Motor neuron (in vitro differentiated cells): ENCODE measurements at regions not wholly inside any gene's neighbourhood (a gene's known extent, or its start where the extent isn't known, plus 50 kb on each side); places are given as distances from the start of the nearest gene placed in this dataset.

ENCODE experiments used
- ATAC-seq, 8 experiments: fragments of 200-7000 bp; cut with Tn5 transposase; replicated peaks in 6 of 8; 2 replicates each; pipeline ENCODE4 v1.8.0; 2021; ENCODE audit warnings: mild to moderate bottlenecking in 8 of 8, moderate library complexity in 8 of 8
- H3K27ac ChIP-seq, 2 donors: fragments of 250-450 bp; sonication (Bioruptor Pico); 2 replicates each; pipeline ENCODE4 v1.9.0; 2021; ENCODE audit warnings: antibody characterized with exemption in 2 of 2, mild to moderate bottlenecking in 2 of 2, moderate library complexity in 1 of 2
- H3K4me1 ChIP-seq, 2 donors: fragments of 250-450 bp; sonication (Bioruptor Pico); replicated peaks in 1 of 2; 2 replicates each; pipeline ENCODE4 v1.6.1; 2021; ENCODE audit warnings: antibody characterized with exemption in 2 of 2, mild to moderate bottlenecking in 2 of 2, moderate library complexity in 1 of 2
- H3K4me3 ChIP-seq, 5 donors: fragments of 250-450 bp; sonication (Bioruptor Pico); 2 replicates each; pipeline ENCODE4 v1.9.0; 2021; ENCODE audit warnings: antibody characterized with exemption in 5 of 5, mild to moderate bottlenecking in 5 of 5, moderate library complexity in 4 of 5
- WGBS, 10 experiments: fragments of 450-650 bp; shearing (Covaris generic); methylation state at CpG; one replicate each; pipeline ENCODE4 v1.0.0; 2022; 5-methylcytosine and 5-hydroxymethylcytosine counted together
- in situ Hi-C, 9 experiments: fragments of 400-800 bp; cut with MboI; loops; one replicate each; pipeline ENCODE4 v1.15.0; 2021; ENCODE audit warnings: low sequenced_read_pairs in 9 of 9, low pct_unique_long_range_greater_than_20kb in 2 of 9; ENCODE audit not compliant: unreplicated experiment in 9 of 9

DNA sequence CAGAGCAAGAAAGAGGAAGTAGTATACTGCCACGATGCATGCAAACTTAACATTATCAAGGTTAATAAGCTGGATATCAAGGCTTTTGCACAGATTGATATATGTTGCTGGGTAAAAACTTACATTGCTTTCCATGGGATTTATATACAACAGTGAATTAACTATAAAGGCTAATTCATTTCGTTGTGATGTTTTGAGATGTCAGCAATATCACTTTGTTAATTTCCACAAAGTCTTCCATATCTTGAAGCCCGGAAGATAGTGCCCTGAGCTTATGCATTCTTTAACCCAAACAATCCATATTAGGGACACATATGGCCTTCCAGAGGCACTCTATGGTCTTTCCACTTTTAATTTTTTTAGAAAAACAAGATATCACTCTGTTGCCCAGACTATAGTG lies 603.5 kb downstream of the MAFB start:
- no peak overlapping the region for H3K27ac ChIP-seq
- ATAC-seq = no peak
- no peaks in the 10 kb centered on the region for H3K4me1 ChIP-seq
- H3K4me3 ChIP-seq = no peak overlapping the region
- 0 to 100% (median 74%) methylated on average over 1 to 3 of the region's 3 CpGs; no CpG with 5 or more reads in 2 of the 10 experiments for WGBS, 10 experiments
- in situ Hi-C loops = no loop called here

DNA sequence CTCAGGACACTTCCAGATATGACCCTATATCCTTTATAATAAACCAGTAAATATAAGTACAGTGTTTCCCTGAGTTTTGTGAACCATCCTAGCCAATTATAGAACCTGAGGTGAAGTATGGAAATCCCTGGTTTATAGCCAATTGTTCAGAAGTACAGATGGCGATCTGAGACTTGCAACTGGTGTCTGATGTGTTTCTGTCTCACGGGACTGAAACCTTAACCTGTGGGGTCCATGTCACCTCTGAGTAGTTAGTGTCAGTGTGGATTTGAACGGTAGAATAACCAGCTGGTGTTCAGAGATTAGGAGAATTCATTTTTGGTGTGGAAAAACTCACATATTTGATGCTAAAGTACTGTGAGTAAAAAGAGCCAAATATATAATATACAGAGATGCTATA lies 606.6 kb downstream of the MAFB start:
- H3K4me1 ChIP-seq = no peaks in the 10 kb centered on the region
- WGBS, 10 experiments = 0 to 100% (median 54%) methylated on average over 1 to 3 of the region's 3 CpGs; no CpG with 5 or more reads in 4 of the 10 experiments
- H3K4me3 ChIP-seq = no peak overlapping the region
- no peak for ATAC-seq
- in situ Hi-C loops = no loop called here
- H3K27ac ChIP-seq = no peak overlapping the region

DNA sequence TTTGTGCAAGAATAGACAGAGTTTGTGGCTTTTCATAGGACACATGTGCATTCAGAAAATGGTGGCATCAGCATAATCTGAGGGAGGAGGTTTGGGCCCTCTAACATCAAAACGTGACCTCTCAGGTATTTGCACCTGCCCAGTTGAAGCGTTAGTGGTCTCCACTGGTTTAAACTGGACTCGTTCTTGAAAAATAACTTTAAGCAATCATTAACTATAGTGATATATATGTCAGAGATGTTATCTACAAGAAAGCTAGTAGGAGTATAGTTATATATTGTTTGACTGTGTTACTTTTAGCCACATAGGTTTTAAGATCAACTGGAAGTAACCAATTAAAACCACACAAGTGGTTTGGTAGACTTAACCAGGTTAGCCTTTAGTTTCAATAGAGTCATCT lies 607.4 kb downstream of the MAFB start:
- 0 to 100% (median 53%) methylated on average over 1 to 3 of the region's 3 CpGs; no CpG with 5 or more reads in 2 of the 10 experiments for WGBS, 10 experiments
- no peak overlapping the region for H3K27ac ChIP-seq
- in situ Hi-C loops = no loop called here
- ATAC-seq = no peak
- no peaks in the 10 kb centered on the region for H3K4me1 ChIP-seq
- no peak overlapping the region for H3K4me3 ChIP-seq

DNA sequence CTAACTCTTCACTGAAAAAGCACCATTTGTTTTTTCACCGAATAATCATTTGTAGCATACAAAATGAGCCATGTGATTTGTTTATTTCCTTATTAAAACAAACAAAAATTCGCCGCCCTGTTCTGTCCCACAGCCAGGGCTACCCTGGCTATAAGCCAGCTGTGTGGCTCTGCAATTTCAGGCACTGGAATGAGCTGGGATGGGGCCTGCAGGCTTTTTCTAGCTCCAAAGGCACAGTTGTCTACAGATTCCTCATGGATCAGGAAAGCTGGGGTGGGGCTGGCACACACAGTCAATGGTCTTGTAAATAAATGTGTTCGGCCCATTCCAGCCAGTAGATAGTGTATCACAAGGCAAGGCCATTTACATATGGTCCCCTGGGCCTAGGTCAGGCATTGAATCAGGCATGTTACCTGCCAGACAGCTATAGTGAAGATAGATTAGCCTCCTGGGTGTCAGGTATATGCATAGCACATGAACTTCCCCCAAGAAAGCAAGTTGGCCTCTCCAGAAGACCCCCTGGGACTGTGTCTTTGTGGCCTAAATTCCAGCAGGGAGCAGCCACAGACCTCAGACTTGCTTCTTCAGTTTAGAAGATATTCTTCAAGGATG lies 608.9 kb downstream of the MAFB start:
- 0 to 81% (median 62%) methylated on average over 1 to 4 of the region's 4 CpGs; no CpG with 5 or more reads in 1 of the 10 experiments for WGBS, 10 experiments
- in situ Hi-C loops = no loop called here
- no peak overlapping the region for H3K27ac ChIP-seq
- H3K4me3 ChIP-seq = no peak overlapping the region
- no peaks in the 10 kb centered on the region for H3K4me1 ChIP-seq
- ATAC-seq = peak in 2 of 8 experiments; percentile 51 to 64

DNA sequence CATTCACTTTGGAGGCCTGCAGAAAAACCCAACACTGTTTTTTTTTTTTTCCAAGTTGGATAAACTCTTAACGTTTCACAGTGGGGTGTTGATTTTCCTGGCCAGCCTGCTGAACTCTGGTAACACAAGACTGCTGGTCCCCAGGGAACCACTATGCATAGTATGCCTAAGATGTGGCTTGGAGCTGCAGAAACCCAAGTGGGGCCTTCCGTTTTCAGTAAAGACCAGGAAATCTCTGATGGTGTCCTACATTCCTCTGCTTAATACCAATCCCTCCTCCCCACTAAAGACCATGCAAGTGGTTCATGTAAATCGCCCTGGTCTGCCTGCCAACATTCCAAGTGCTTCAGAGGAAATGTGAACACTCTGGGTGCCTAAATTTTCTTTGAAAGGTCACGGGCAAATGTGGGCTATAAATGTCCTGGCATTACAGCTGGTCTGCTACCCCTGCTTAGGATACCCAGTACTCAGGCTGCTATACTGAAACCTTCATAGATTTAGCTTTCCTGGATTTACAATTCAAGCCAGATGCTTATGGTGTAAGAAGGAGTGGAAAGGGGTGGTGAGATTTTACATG lies 615.4 kb downstream of the MAFB start:
- in situ Hi-C loops = no loop called here
- H3K27ac ChIP-seq = no peak overlapping the region
- 0 to 50% (median 13%) methylated on average over 1 to 4 of the region's 4 CpGs; no CpG with 5 or more reads in 5 of the 10 experiments for WGBS, 10 experiments
- H3K4me1 ChIP-seq = no peaks in the 10 kb centered on the region
- H3K4me3 ChIP-seq = no peak overlapping the region
- peak in 3 of 8 experiments; percentile 46 to 93 (median 49) for ATAC-seq

DNA sequence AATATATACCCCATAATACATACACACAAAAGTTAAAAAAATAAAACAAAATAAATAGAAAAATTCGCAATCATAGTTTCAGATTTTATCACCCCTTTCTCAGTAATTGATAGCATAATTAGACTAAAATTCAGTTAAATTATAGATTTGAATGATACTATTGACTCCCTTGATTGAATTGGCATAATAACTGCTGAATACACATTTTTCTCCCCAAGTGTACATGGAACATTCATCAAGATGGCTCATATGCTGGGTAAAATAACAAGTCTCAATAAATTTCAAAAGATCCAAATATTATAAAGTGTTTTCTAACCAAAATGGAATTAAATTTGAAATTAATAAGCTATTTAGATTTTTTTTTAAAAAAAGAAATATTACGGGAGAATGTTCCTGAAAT lies 616.1 kb downstream of the MAFB start:
- Histone ChIP-seq H3K4me3 (no peak overlapping the region), H3K27ac (no peak overlapping the region), H3K4me1 (no peaks in the 10 kb centered on the region)
- no peak for ATAC-seq
- WGBS, 10 experiments = 44 to 100% (median 87%) methylated on average over 1 to 2 of the region's 2 CpGs
- in situ Hi-C loops = no loop called here

DNA sequence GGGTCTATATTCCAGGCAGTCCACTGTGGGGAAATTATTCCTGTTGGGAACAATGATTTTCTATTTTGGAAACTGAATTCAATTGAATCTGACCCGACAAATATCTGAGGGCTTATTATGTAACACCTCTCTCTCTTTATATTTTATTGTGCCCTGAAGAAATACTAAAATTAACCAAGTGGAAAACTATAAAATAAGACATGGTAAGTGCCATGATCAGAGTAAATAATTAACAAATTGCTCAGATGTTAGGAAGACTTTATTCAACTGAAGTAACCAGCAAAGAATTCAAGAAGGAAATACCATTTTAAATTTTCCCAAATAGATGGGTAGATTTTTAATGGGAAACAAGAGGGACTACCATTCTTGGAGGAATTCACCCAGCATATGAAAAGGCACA lies 632.9 kb downstream of the MAFB start:
- Histone ChIP-seq H3K27ac (no peak overlapping the region), H3K4me1 (no peaks in the 10 kb centered on the region), H3K4me3 (no peak overlapping the region)
- no peak for ATAC-seq
- in situ Hi-C loops = no loop called here
- 0 to 100% (median 38%) methylated on average over 1 of the region's 1 CpG; no CpG with 5 or more reads in 3 of the 10 experiments for WGBS, 10 experiments

DNA sequence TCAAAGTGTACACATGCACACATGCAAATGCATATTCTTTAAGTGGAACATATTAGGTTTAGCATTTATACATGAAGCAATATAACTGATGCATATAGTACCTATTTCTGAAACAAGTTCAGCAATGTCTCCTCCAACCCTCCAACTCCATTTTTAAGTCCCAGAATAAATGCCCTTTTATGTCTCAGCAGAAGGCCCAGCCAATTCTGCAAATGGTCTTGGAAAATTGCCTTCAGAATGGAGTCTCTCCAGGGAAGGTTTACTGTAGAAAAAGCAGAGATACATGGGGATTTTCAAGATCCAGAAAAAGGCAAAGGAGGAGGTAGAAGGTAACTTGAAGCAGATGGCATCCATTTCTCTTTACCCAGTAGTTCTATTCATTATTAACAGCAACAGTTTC lies 633.3 kb downstream of the MAFB start:
- H3K27ac ChIP-seq = no peak overlapping the region
- no peaks in the 10 kb centered on the region for H3K4me1 ChIP-seq
- H3K4me3 ChIP-seq = no peak overlapping the region
- in situ Hi-C loops = no loop called here
- peak in 1 of 8 experiments; percentile 22 for ATAC-seq

DNA sequence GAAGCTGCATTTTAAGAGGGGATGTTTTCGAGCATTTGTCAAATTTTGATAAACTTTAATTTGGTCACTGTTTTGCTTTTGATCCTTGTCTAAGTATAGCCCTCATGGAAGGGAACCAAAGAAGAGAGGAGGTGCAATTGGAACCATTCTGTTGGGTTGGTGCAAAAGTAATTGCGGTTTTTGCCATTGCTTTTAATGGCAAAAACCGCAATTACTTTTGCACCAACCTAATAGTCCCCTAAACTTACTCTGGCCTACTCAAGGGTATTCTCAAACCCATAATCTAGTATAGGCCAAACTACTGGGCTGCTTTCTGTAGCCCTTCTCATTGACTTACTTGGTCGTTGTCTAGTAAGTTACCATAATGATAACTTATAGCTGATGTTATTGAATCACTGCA lies 634.7 kb downstream of the MAFB start:
- 29 to 90% (median 62%) methylated on average over 2 to 4 of the region's 4 CpGs for WGBS, 10 experiments
- ATAC-seq = no peak
- no peak overlapping the region for H3K4me3 ChIP-seq
- H3K27ac ChIP-seq = no peak overlapping the region
- in situ Hi-C loops = no loop called here
- H3K4me1 ChIP-seq = no peaks in the 10 kb centered on the region

DNA sequence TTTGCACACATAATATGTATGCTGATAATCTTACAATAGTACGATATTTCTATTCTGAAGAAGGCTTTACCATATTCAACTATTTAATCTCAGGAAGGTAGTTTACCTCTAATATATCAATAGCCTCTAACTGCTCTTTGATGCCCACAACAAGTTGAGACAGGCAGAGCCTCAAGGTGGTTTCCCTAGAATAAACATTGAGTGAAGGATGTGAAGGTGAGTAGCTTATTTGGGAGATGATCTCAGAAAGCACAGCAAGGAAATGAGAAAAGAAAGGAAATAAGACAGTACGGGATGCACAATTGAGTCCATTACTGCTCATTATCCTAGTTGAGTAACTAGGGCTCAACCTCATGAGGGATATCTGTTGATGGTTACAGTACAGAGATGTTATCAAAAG lies 638.4 kb downstream of the MAFB start:
- no peaks in the 10 kb centered on the region for H3K4me1 ChIP-seq
- H3K4me3 ChIP-seq = no peak overlapping the region
- no peak for ATAC-seq
- H3K27ac ChIP-seq = no peak overlapping the region
- WGBS, 10 experiments = 0 to 100% (median 87%) methylated on average over 1 to 2 of the region's 2 CpGs; no CpG with 5 or more reads in 1 of the 10 experiments
- in situ Hi-C loops = no loop called here

DNA sequence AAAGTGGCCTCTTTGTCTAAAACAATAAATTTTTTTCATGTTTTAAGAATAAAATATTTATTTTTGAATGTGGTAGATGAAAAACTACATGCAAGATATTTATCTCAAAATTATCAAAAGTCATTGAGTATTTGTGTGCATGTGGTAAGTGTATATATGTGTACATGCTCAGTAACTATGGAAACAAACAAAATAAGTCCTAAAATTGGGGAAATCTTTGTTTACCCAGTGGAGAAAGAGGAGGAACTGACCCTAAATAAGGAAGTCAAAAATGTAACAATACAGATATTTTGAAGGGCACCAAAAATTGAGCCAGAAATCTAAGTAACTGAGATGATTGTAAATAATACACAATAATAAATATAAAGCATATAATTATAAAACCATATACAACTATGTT lies 639.2 kb downstream of the MAFB start:
- Histone ChIP-seq H3K4me1 (no peaks in the 10 kb centered on the region), H3K27ac (no peak overlapping the region), H3K4me3 (no peak overlapping the region)
- in situ Hi-C loops = no loop called here
- ATAC-seq = no peak

DNA sequence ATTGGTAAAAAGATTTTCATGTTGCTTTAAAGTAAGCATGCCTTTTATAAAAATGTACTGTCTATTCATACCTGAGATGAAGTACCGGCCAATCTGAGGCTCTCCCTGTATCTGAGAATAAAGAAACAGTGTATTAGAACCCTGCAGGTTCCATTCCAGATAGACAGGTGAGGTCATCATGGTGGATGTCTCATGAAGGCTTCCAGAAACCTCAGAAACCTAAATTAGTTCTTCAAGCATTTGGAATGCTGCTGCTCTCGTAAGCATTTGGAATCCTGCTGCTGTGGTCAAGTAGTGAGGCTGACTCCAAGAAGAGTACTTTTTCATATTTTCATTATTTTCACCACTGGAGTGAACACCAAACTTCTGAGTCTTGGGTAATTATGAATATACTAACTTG lies 642.3 kb downstream of the MAFB start:
- in situ Hi-C loops = no loop called here
- no peak overlapping the region for H3K4me3 ChIP-seq
- H3K4me1 ChIP-seq = no peaks in the 10 kb centered on the region
- no peak for ATAC-seq
- no peak overlapping the region for H3K27ac ChIP-seq
- WGBS, 10 experiments = 10 to 100% (median 87%) methylated on average over 1 to 2 of the region's 2 CpGs

DNA sequence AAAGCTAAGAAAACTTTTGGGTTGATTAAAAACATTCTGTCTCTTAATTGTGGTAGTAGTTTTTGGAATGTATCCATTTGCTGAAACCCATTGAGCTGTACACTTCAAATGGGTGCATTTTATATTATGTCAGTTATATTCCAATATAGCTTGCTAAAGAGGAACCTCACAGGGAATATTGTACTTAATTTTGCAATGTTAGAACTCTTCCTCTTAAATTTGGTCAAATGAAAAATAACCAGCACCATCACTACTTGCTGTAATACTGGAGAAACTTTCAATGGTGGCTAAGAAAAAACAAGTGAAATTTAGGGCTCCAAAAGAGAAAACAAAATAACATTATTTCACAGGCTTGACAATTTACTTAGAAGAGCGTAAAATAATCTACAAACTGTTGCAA lies 651.5 kb downstream of the MAFB start:
- Histone ChIP-seq H3K4me1 (no peaks in the 10 kb centered on the region), H3K4me3 (no peak overlapping the region), H3K27ac (no peak overlapping the region)
- in situ Hi-C loops = no loop called here
- 36 to 100% (median 79%) methylated on average over 1 of the region's 1 CpG; no CpG with 5 or more reads in 1 of the 10 experiments for WGBS, 10 experiments
- ATAC-seq = no peak

DNA sequence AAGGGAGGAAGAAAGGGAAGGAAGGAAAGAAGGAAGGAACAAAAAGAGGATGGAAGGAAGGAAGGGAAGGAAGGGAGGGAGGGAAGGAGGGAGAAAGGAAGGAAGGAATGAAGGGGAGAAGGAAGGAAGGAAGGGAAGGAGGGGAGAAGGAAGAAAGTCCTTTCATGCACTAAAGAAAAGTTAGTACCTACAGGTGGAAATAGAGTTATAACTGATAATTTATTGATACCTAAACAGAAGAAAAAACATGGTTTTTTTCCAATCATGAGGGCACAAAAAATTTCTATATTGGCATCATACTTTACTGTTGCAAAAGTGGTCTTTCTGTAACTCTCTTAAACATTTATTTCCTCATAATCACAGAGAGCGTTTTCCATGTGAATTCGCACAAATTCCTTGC lies 659.4 kb downstream of the MAFB start:
- 34 to 85% (median 67%) methylated on average over 1 to 2 of the region's 2 CpGs; no CpG with 5 or more reads in 1 of the 10 experiments for WGBS, 10 experiments
- in situ Hi-C loops = no loop called here
- no peak overlapping the region for H3K4me3 ChIP-seq
- H3K4me1 ChIP-seq = no peaks in the 10 kb centered on the region
- no peak overlapping the region for H3K27ac ChIP-seq
- no peak for ATAC-seq
